Neural cell (in vitro differentiated cells): ENCODE measurements at regions not wholly inside any gene's neighbourhood (a gene's known extent, or its start where the extent isn't known, plus 50 kb on each side); places are given as distances from the start of the nearest gene placed in this dataset.

Source experiments
- MXI1 ChIP-seq: fragments of 450-650 bp; conservative IDR thresholded peaks from 2 replicates; pipeline ENCODE4 v1.6.1; 2014; ENCODE audit warnings: antibody characterized with exemption, mild to moderate bottlenecking; ENCODE audit not compliant: poor library complexity, severe bottlenecking
- POLR2AphosphoS5 ChIP-seq: IDR thresholded peaks from 2 replicates; pipeline ENCODE4 v1.6.1; 2012
- RAD21 ChIP-seq: fragments of 450-650 bp; conservative IDR thresholded peaks from 2 replicates; pipeline ENCODE4 v1.6.1; 2014; ENCODE audit warnings: antibody characterized with exemption, mild to moderate bottlenecking, moderate library complexity
- TF ChIP-seq, protein P1 (sequence below): fragments of 450-650 bp; IDR thresholded peaks from 2 replicates; pipeline ENCODE4 v1.5.1; 2014; ENCODE audit warnings: antibody characterized with exemption, mild to moderate bottlenecking, moderate library complexity; ENCODE audit not compliant: poor library complexity, severe bottlenecking

- TF ChIP-seq RAD21 (no peak), MXI1 (no peak), POLR2AphosphoS5 (no peak)
- TF ChIP-seq, protein P1, sequence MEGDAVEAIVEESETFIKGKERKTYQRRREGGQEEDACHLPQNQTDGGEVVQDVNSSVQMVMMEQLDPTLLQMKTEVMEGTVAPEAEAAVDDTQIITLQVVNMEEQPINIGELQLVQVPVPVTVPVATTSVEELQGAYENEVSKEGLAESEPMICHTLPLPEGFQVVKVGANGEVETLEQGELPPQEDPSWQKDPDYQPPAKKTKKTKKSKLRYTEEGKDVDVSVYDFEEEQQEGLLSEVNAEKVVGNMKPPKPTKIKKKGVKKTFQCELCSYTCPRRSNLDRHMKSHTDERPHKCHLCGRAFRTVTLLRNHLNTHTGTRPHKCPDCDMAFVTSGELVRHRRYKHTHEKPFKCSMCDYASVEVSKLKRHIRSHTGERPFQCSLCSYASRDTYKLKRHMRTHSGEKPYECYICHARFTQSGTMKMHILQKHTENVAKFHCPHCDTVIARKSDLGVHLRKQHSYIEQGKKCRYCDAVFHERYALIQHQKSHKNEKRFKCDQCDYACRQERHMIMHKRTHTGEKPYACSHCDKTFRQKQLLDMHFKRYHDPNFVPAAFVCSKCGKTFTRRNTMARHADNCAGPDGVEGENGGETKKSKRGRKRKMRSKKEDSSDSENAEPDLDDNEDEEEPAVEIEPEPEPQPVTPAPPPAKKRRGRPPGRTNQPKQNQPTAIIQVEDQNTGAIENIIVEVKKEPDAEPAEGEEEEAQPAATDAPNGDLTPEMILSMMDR, result no peak
Measured at GRCh38 chr5:157911568-157911967, 52.6 kb upstream of the CLINT1 start.
